Neural cell (in vitro differentiated cells): ENCODE measurements at regions not wholly inside any gene's neighbourhood (a gene's known extent, or its start where the extent isn't known, plus 50 kb on each side); places are given as distances from the start of the nearest gene placed in this dataset.

ENCODE experiments used
- H2AFZ ChIP-seq: fragments of 200-600, 300-800 bp; sonication (generic), shearing (Covaris generic); 2 replicates; pipeline ENCODE4 v1.6.0; 2014; ENCODE audit warnings: low read depth, mild to moderate bottlenecking, antibody characterized with exemption, low read length, moderate library complexity
- H3F3A ChIP-seq: fragments of 200-600 bp; shearing (Covaris generic); 2 replicates; pipeline ENCODE4 v1.6.1; 2016; ENCODE audit warnings: mild to moderate bottlenecking, moderate library complexity, mixed read lengths, antibody characterized with exemption, low read length; ENCODE audit not compliant: insufficient read depth, poor library complexity, severe bottlenecking
- H3K27ac ChIP-seq: fragments of 200-600, 300-800 bp; sonication (generic), shearing (Covaris generic); 2 replicates; pipeline ENCODE4 v1.5.1; 2014; ENCODE audit warnings: mild to moderate bottlenecking, low read length, moderate library complexity
- H3K27me3 ChIP-seq: fragments of 300-800, 200-600 bp; sonication (generic), shearing (Covaris generic); 2 replicates; pipeline ENCODE4 v1.6.0; 2014; ENCODE audit warnings: mild to moderate bottlenecking, low read depth, low read length, moderate library complexity; ENCODE audit not compliant: insufficient read depth
- H3K36me3 ChIP-seq: fragments of 300-800, 200-600 bp; sonication (generic), shearing (Covaris generic); 2 replicates; pipeline ENCODE4 v1.5.1; 2014; ENCODE audit warnings: mild to moderate bottlenecking, antibody characterized with exemption, low read length, moderate library complexity; ENCODE audit not compliant: insufficient read depth
- H3K4me2 ChIP-seq: fragments of 300-800, 200-600 bp; sonication (generic), shearing (Covaris generic); 2 replicates; pipeline ENCODE4 v1.6.0; 2014; ENCODE audit warnings: mild to moderate bottlenecking, low read length
- H3K4me3 ChIP-seq: fragments of 300-800, 200-600 bp; sonication (generic), shearing (Covaris generic); 2 replicates; pipeline ENCODE4 v1.5.1; 2014; ENCODE audit warnings: mild to moderate bottlenecking, low read length, moderate library complexity
- H3K79me2 ChIP-seq: fragments of 200-600 bp; shearing (Covaris generic); replicated peaks from 2 replicates; pipeline ENCODE4 v1.6.0; 2014; ENCODE audit warnings: mild to moderate bottlenecking, low read length, moderate library complexity; ENCODE audit not compliant: insufficient read depth
- H3K9ac ChIP-seq: fragments of 300-800, 200-600 bp; sonication (generic), shearing (Covaris generic); 2 replicates; pipeline ENCODE4 v1.6.1; 2016; ENCODE audit warnings: mild to moderate bottlenecking, low read length, mixed read lengths
- H3K9me2 ChIP-seq: fragments of 200-600 bp; shearing (Covaris generic); 2 replicates; pipeline ENCODE4 v1.6.1; 2016; ENCODE audit warnings: mild to moderate bottlenecking, low read length, mixed read lengths; ENCODE audit not compliant: insufficient read depth
- H3K9me3 ChIP-seq: fragments of 200-600, 300-800 bp; sonication (generic), shearing (Covaris generic); 2 replicates; pipeline ENCODE4 v1.6.1; 2016; ENCODE audit warnings: mild to moderate bottlenecking, mixed run types, low read length, moderate library complexity, mixed read lengths
- H4K20me1 ChIP-seq: fragments of 200-600 bp; shearing (Covaris generic); 2 replicates; pipeline ENCODE4 v1.6.1; 2016; ENCODE audit warnings: mild to moderate bottlenecking, mixed run types; ENCODE audit not compliant: insufficient read depth
- CTCF ChIP-seq: fragments of 450-650 bp; IDR thresholded peaks from 2 replicates; pipeline ENCODE4 v1.5.1; 2014; ENCODE audit warnings: antibody characterized with exemption, mild to moderate bottlenecking, moderate library complexity; ENCODE audit not compliant: poor library complexity, severe bottlenecking
- EP300 ChIP-seq: fragments of 450-650 bp; conservative IDR thresholded peaks from 2 replicates; pipeline ENCODE4 v1.6.1; 2014; ENCODE audit warnings: antibody characterized with exemption, mild to moderate bottlenecking, moderate library complexity; ENCODE audit not compliant: poor library complexity, severe bottlenecking
- EZH2 ChIP-seq: fragments of 200-600, 300-800 bp; shearing (Covaris generic), sonication (generic); IDR thresholded peaks from 2 replicates; pipeline ENCODE4 v1.6.1; 2014; ENCODE audit warnings: antibody characterized with exemption, low read length, borderline replicate concordance, mild to moderate bottlenecking; ENCODE audit not compliant: insufficient read depth, poor library complexity, severe bottlenecking
- POLR2AphosphoS5 ChIP-seq: IDR thresholded peaks from 2 replicates; pipeline ENCODE4 v1.6.1; 2012
- RAD21 ChIP-seq: fragments of 450-650 bp; conservative IDR thresholded peaks from 2 replicates; pipeline ENCODE4 v1.6.1; 2014; ENCODE audit warnings: antibody characterized with exemption, mild to moderate bottlenecking, moderate library complexity
- REST ChIP-seq: IDR thresholded peaks from 2 replicates; pipeline ENCODE4 v1.6.1; 2012; ENCODE audit warnings: borderline replicate concordance
- SMC3 ChIP-seq: fragments of 450-650 bp; conservative IDR thresholded peaks from 2 replicates; pipeline ENCODE4 v1.6.1; 2014; ENCODE audit warnings: antibody characterized with exemption, mild to moderate bottlenecking, moderate library complexity; ENCODE audit not compliant: poor library complexity
- TAF1 ChIP-seq: IDR thresholded peaks from 2 replicates; pipeline ENCODE4 v1.6.1; 2012; ENCODE audit warnings: low read depth

DNA sequence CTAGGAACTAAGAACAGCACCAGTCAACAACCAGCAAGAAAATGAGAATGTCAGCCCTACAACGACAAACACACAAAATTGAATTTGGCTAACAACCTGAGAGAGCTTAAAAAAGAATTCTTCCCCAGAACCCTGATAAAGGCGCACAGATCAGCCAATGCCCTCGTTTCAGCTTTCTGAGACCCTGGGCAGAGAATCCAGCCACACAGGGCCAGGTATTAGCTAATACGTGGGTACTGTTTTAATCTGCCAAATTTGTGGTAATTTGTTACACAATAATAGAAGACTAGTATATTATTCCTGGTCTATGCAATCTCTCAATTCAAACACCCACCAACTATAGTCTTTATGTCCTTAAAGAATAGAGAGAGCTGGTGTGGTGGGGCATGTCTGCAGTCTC lies 291.6 kb upstream of the GADL1 start:
- Histone ChIP-seq H3K27me3 (no peaks in the 10 kb centered on the region), H3K4me3 (no peak overlapping the region), H3F3A (no peaks in the 10 kb centered on the region), H3K79me2 (no peaks in the 10 kb centered on the region), H3K9me3 (no peaks in the 10 kb centered on the region), H3K4me2 (no peak overlapping the region), H3K9me2 (no peaks in the 10 kb centered on the region), H3K9ac (no peak overlapping the region), H2AFZ (no peak overlapping the region), H3K36me3 (no peaks in the 10 kb centered on the region), H3K27ac (no peak overlapping the region), H4K20me1 (no peaks in the 10 kb centered on the region)
- TF ChIP-seq EZH2 (no peak), SMC3 (no peak), TAF1 (no peak), EP300 (no peak), RAD21 (no peak)

DNA sequence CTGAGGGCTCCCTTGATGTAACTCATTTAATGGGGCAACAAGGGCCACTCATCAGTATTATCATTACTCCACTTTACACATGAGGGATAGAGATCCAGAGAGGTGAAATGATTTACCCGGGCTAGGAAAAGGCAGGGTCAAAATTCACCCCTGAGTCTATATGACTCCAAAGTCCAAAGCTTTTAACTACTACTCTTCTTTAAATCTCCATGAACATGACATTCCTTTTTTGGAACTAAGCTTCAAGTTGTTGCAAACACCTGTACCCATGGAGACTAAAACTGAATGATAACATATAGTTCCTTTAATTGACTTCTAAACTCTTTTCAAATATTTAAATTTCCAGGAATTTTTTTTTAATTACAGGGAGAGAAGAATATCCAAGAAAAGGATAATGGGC lies 292.9 kb upstream of the GADL1 start:
- Histone ChIP-seq H3F3A (no peaks in the 10 kb centered on the region), H3K4me2 (no peak overlapping the region), H3K79me2 (no peaks in the 10 kb centered on the region), H3K36me3 (no peaks in the 10 kb centered on the region), H3K9ac (no peak overlapping the region), H2AFZ (no peak overlapping the region), H3K27ac (no peak overlapping the region), H4K20me1 (no peaks in the 10 kb centered on the region), H3K4me3 (no peak overlapping the region), H3K9me3 (no peaks in the 10 kb centered on the region), H3K27me3 (no peaks in the 10 kb centered on the region), H3K9me2 (no peaks in the 10 kb centered on the region)
- TF ChIP-seq EZH2 (no peak), POLR2AphosphoS5 (no peak), SMC3 (no peak), TAF1 (no peak)

GRCh38 chr3:31188112-31188511 lies 293.7 kb upstream of the GADL1 start:
- no peaks in the 10 kb centered on the region for H4K20me1 ChIP-seq
- no peak overlapping the region for H3K9ac ChIP-seq
- no peaks in the 10 kb centered on the region for H3K9me2 ChIP-seq
- no peaks in the 10 kb centered on the region for H3K27me3 ChIP-seq
- H3K4me3 ChIP-seq: no peak overlapping the region
- H2AFZ ChIP-seq: no peak overlapping the region
- TF ChIP-seq RAD21 (no peak), CTCF (no peak), REST (no peak)
- H3K36me3 ChIP-seq: no peaks in the 10 kb centered on the region
- no peaks in the 10 kb centered on the region for H3F3A ChIP-seq
- no peaks in the 10 kb centered on the region for H3K79me2 ChIP-seq
- H3K27ac ChIP-seq: no peak overlapping the region
- no peak overlapping the region for H3K4me2 ChIP-seq
- no peaks in the 10 kb centered on the region for H3K9me3 ChIP-seq
